Stimulated activated CD4-positive, alpha-beta T cell treated with anti-CD3 and anti-CD28 coated beads, TNF-alpha, amount 100 ng/mL, for 48 hours (primary cell): ENCODE measurements at regions not wholly inside any gene's neighbourhood (a gene's known extent, or its start where the extent isn't known, plus 50 kb on each side); places are given as distances from the start of the nearest gene placed in this dataset.
"Not testable (repeated sequence)": the region's sequence is repeated elsewhere in the genome, so short reads cannot be mapped to it uniquely, and the experiment has no call there.

ENCODE experiments used
- DNase-seq, 3 donors: peaks; one replicate each; pipeline ENCODE4 v3.0.0-alpha.2; 2020; ENCODE audit warnings: low read depth in 3 of 3

GRCh38 chr5:10921160-10921559, 160.1 kb upstream of the DAP start:
- no peak for DNase-seq

GRCh38 chr5:10920400-10920799, 159.4 kb upstream of the DAP start:
- no peak for DNase-seq

- DNase-seq, result no peak
Observed at GRCh38 chr5:10914741-10915480, 153.9 kb upstream of the DAP start.

GRCh38 chr5:10913841-10914240, 152.8 kb upstream of the DAP start:
- DNase-seq, result no peak

GRCh38 chr5:10913181-10913810, 152.3 kb upstream of the DAP start:
- no peak for DNase-seq

- no peak for DNase-seq
Observed at GRCh38 chr5:10912435-10912834, 151.4 kb upstream of the DAP start.

- no peak for DNase-seq
Observed at GRCh38 chr5:10910261-10910660, 149.2 kb upstream of the DAP start.

- DNase-seq, result no peak
Observed at GRCh38 chr5:10904862-10905432, 143.9 kb upstream of the DAP start.

- DNase-seq, result no peak
Observed at GRCh38 chr5:10903786-10904560, 142.9 kb upstream of the DAP start.

- no peak for DNase-seq
Observed at GRCh38 chr5:10902145-10902544, 141.1 kb upstream of the DAP start.

GRCh38 chr5:10898514-10898913, 137.5 kb upstream of the DAP start:
- DNase-seq, result no peak

- no peak for DNase-seq
Observed at GRCh38 chr5:10896016-10896415, 135.0 kb upstream of the DAP start.

- no peak for DNase-seq
Observed at GRCh38 chr5:10894445-10895054, 133.5 kb upstream of the DAP start.

GRCh38 chr5:10892911-10893215, 131.8 kb upstream of the DAP start:
- no peak for DNase-seq

GRCh38 chr5:10892147-10892910, 131.3 kb upstream of the DAP start:
- DNase-seq, result no peak

GRCh38 chr5:10891193-10891592, 130.2 kb upstream of the DAP start:
- DNase-seq, result no peak

- no peak for DNase-seq
Observed at GRCh38 chr5:10886497-10886896, 125.5 kb upstream of the DAP start.

GRCh38 chr5:10885026-10885425, 124.0 kb upstream of the DAP start:
- DNase-seq, result no peak

- not testable (repeated sequence) for DNase-seq
Observed at GRCh38 chr5:10883945-10884344, 122.9 kb upstream of the DAP start.

- DNase-seq, result no peak
Observed at GRCh38 chr5:10880934-10881333, 119.9 kb upstream of the DAP start.

- not testable (repeated sequence) for DNase-seq
Observed at GRCh38 chr5:10876996-10877395, 116.0 kb upstream of the DAP start.
